ENCODE measurements at regions not wholly inside any gene's neighbourhood (a gene's known extent, or its start where the extent isn't known, plus 50 kb on each side); places are given as distances from the start of the nearest gene placed in this dataset.

DNA sequence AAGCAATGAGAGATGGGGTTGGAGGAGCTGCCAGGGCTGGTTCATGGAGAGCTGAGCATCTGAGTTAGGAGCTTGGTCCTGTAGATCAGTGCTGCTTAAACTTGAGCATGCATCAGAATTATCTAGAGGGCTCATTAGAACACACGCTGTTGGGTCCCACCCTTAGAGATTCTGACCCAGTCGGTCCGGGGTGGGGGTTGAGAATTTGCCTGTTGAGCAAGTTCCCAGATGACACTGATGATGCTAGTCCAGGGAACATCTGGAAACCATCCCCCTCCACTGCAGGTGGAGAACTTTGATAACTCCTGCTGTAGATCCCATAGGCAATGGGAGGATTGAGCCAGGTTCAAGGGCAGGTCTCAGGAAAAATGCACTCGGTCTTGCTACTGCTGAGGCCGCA is 158.0 kb upstream of the KLF4 start:
- H3K4me1 Mint-ChIP-seq (ENCODE audit: unreplicated experiment) = peaks cover 38% of the 10 kb centered on the region
- no peak overlapping the region for H3K4me3 Mint-ChIP-seq (ENCODE audit: unreplicated experiment)
- TF ChIP-seq, protein P1, sequence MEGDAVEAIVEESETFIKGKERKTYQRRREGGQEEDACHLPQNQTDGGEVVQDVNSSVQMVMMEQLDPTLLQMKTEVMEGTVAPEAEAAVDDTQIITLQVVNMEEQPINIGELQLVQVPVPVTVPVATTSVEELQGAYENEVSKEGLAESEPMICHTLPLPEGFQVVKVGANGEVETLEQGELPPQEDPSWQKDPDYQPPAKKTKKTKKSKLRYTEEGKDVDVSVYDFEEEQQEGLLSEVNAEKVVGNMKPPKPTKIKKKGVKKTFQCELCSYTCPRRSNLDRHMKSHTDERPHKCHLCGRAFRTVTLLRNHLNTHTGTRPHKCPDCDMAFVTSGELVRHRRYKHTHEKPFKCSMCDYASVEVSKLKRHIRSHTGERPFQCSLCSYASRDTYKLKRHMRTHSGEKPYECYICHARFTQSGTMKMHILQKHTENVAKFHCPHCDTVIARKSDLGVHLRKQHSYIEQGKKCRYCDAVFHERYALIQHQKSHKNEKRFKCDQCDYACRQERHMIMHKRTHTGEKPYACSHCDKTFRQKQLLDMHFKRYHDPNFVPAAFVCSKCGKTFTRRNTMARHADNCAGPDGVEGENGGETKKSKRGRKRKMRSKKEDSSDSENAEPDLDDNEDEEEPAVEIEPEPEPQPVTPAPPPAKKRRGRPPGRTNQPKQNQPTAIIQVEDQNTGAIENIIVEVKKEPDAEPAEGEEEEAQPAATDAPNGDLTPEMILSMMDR (IDR thresholded peaks at IDR 0.05) = no peak
- H3K9me3 Mint-ChIP-seq (ENCODE audit: unreplicated experiment) = no peaks in the 10 kb centered on the region
- no peaks in the 10 kb centered on the region for H3K27me3 Mint-ChIP-seq (ENCODE audit: unreplicated experiment)
- peak overlapping the region; percentile 31 for H3K27ac Mint-ChIP-seq (ENCODE audit: unreplicated experiment)
- no peak for DNase-seq (ENCODE audit: extremely low spot score, unreplicated experiment)
- H3K36me3 Mint-ChIP-seq (ENCODE audit: unreplicated experiment) = no peaks in the 10 kb centered on the region

DNA sequence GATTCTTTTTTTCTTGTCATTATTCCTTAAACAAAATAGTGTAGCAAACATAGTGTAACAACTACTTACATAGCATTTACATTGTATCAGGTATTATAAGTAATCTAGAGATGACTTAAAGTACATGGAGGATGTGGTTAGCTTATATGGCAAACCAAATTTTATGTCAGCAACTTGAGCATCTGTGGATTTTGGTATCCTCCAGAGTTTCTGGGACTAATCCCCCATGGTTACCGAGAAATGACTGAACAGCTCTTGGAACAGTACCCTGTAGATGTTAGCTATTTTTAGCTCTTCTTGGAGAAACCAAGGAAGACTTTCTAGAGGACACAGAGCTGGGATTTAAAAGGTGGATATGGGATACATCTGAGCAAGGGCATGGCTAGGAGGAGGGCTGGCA is 157.6 kb upstream of the KLF4 start:
- Mint-ChIP-seq H3K4me1 (ENCODE audit: unreplicated experiment) (peaks cover 38% of the 10 kb centered on the region), H3K36me3 (ENCODE audit: unreplicated experiment) (no peaks in the 10 kb centered on the region), H3K27me3 (ENCODE audit: unreplicated experiment) (no peaks in the 10 kb centered on the region), H3K4me3 (ENCODE audit: unreplicated experiment) (no peak overlapping the region), H3K27ac (ENCODE audit: unreplicated experiment) (no peak overlapping the region), H3K9me3 (ENCODE audit: unreplicated experiment) (no peaks in the 10 kb centered on the region)
- TF ChIP-seq, protein P1 (IDR thresholded peaks at IDR 0.05) = no peak
- DNase-seq (ENCODE audit: extremely low spot score, unreplicated experiment) = no peak

DNA sequence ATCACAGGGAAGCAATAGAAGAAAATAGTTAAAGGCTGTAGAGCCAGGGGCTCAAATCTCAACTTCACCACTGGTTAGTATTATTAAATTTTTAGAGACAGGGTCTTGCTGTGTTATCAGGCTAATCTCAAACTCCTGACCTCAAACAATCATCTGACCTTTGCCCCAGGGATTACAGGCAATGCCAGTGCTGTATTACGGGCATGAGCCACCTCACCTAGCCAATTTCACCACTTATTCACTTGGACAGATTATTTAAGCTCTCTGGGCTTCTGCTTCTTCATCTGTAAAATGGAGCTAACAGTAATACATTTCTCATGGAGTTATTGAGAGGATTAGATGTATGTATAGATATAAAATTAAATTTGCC is 155.9 kb upstream of the KLF4 start:
- no peaks in the 10 kb centered on the region for H3K9me3 Mint-ChIP-seq (ENCODE audit: unreplicated experiment)
- DNase-seq (ENCODE audit: extremely low spot score, unreplicated experiment) = no peak
- peak overlapping the region; percentile 9 for H3K27ac Mint-ChIP-seq (ENCODE audit: unreplicated experiment)
- no peaks in the 10 kb centered on the region for H3K27me3 Mint-ChIP-seq (ENCODE audit: unreplicated experiment)
- TF ChIP-seq, protein P1 (IDR thresholded peaks at IDR 0.05) = no peak
- H3K4me3 Mint-ChIP-seq (ENCODE audit: unreplicated experiment) = no peak overlapping the region
- peaks cover 38% of the 10 kb centered on the region for H3K4me1 Mint-ChIP-seq (ENCODE audit: unreplicated experiment)
- no peaks in the 10 kb centered on the region for H3K36me3 Mint-ChIP-seq (ENCODE audit: unreplicated experiment)

DNA sequence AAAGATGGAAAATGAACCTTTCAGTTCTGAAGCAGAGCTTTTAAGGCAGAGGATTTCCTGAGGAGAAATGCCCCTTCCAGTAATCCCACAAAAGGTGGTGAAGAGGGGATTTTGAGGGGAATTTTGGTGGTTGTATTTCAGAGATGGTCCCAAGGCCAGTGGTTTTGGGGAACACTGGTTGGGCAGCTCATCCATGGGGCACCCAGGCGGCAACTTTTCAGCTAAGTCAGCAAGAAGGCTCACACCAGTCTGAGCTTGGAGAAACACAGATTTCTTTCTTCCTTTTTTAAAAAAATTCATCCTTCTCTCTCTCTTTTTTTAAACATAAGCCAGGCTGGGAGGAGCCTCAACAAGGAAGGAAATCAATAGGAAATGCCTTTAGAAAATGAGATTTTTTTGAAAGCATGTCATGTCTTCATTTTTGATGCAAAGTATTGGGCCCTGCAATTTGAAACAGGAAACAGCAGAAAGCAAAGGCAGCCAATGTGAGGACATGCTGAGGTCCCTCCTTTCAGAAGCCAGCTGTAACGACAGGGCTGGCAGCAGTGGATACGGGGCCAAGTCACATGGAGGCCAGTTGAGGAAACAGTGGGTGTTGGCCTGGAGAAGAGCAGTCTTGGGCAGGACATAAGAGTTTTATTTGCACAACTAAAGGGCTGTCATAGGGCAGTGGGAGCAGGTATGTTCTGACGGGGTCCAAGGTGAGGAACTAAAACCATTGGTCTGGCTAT is 155.3 kb upstream of the KLF4 start:
- Mint-ChIP-seq H3K4me1 (ENCODE audit: unreplicated experiment) (peaks cover 35% of the 10 kb centered on the region), H3K36me3 (ENCODE audit: unreplicated experiment) (no peaks in the 10 kb centered on the region), H3K27me3 (ENCODE audit: unreplicated experiment) (no peaks in the 10 kb centered on the region), H3K27ac (ENCODE audit: unreplicated experiment) (peak overlapping the region; percentile 9), H3K4me3 (ENCODE audit: unreplicated experiment) (no peak overlapping the region), H3K9me3 (ENCODE audit: unreplicated experiment) (no peaks in the 10 kb centered on the region)
- TF ChIP-seq, protein P1 (IDR thresholded peaks at IDR 0.05) = no peak
- DNase-seq (ENCODE audit: extremely low spot score, unreplicated experiment) = no peak

DNA sequence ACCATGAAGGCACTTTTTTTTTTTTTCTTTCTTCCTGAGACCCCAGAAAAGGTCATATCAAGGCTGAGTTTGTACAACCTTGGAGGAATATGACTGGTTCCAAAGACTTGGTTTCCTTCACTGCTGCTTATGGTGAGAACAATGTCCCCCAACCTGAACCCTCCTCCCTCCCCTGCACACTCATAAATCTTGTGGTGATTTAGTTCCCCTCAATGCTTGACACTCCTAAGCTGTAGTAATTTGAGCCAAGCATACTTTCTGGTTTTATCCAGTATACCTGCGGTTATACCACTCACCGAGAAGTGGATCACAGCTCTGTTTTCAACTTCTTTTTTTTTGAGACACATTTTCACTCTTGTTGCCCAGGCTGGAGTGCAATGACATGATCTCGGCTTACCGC is 149.9 kb upstream of the KLF4 start:
- DNase-seq (ENCODE audit: extremely low spot score, unreplicated experiment) = no peak
- no peaks in the 10 kb centered on the region for H3K36me3 Mint-ChIP-seq (ENCODE audit: unreplicated experiment)
- peaks cover 41% of the 10 kb centered on the region for H3K4me1 Mint-ChIP-seq (ENCODE audit: unreplicated experiment)
- H3K27me3 Mint-ChIP-seq (ENCODE audit: unreplicated experiment) = no peaks in the 10 kb centered on the region
- H3K9me3 Mint-ChIP-seq (ENCODE audit: unreplicated experiment) = no peaks in the 10 kb centered on the region
- H3K4me3 Mint-ChIP-seq (ENCODE audit: unreplicated experiment) = peak overlapping the region; percentile 18
- H3K27ac Mint-ChIP-seq (ENCODE audit: unreplicated experiment) = peak overlapping the region; percentile 100
- TF ChIP-seq, protein P1 (IDR thresholded peaks at IDR 0.05) = no peak

All from osteocyte (in vitro differentiated cells).